ENCODE measurements at regions not wholly inside any gene's neighbourhood (a gene's known extent, or its start where the extent isn't known, plus 50 kb on each side); places are given as distances from the start of the nearest gene placed in this dataset.

DNA sequence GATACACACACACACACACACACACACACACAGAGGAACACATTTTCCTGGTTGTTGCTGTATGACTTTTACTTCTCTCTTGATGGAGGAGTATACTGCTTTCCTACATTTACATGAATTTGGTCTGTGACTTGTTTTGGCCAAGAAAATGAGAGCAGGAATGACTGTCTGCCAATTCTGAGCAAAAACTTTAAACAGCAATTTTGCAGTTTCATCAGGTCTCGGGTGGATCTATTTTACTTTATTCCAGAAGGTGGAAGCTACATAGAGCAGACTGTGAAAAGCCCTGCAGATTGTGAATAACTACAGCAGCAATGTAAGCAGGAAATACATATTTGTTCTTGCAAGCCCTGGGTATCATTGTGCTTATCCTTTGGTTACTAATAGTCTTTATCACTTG, 1350.0 kb upstream of the EPHA6 start:
- no peak overlapping the region for H3K27ac ChIP-seq
- TF ChIP-seq, protein P1, sequence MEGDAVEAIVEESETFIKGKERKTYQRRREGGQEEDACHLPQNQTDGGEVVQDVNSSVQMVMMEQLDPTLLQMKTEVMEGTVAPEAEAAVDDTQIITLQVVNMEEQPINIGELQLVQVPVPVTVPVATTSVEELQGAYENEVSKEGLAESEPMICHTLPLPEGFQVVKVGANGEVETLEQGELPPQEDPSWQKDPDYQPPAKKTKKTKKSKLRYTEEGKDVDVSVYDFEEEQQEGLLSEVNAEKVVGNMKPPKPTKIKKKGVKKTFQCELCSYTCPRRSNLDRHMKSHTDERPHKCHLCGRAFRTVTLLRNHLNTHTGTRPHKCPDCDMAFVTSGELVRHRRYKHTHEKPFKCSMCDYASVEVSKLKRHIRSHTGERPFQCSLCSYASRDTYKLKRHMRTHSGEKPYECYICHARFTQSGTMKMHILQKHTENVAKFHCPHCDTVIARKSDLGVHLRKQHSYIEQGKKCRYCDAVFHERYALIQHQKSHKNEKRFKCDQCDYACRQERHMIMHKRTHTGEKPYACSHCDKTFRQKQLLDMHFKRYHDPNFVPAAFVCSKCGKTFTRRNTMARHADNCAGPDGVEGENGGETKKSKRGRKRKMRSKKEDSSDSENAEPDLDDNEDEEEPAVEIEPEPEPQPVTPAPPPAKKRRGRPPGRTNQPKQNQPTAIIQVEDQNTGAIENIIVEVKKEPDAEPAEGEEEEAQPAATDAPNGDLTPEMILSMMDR (conservative IDR thresholded peaks at IDR 0.05): no peak
- no peak for TF ChIP-seq ZFX (IDR thresholded peaks at IDR 0.05)

DNA sequence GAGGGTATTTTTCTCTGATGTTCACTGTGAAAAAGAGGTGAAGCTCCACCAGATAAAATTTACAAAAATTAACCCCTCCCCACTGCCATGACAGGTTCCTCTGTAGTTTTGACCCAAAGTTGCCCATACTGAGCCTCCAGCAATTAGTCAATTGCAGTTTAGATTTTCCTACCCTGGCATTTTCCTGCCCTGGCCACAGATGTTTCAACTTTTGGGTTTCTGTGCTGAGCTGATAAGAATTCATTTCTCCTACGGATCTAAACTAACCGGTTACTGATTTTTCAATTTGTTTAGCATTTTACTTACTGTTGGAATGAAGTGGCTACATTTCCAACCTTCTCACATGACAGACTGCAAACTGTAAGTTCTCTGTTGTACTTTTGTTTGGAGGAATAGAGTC, 1346.1 kb upstream of the EPHA6 start:
- TF ChIP-seq ZFX (IDR thresholded peaks at IDR 0.05): no peak
- TF ChIP-seq, protein P1 (conservative IDR thresholded peaks at IDR 0.05): no peak
- no peak overlapping the region for H3K27ac ChIP-seq

DNA sequence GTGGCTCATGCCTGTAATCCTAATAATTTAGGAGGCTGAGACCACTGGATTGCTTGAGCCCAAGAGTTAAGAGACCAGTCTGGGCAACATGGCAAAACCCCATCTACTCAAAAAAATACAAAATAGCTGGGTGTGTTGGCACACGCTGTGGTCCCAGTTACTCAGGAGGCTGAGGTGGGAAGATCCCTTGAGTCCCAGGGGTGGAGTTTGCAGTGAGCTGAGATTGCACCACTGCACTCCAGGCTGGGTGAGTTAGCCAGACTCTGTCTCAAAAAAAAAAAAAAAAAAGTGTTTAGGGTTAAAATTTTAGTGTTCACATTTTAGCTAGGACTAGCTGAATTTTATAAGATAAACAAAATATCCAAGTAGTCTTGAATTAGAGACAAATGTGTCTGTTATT, 1340.1 kb upstream of the EPHA6 start:
- TF ChIP-seq, protein P1 (conservative IDR thresholded peaks at IDR 0.05): no peak
- no peak for TF ChIP-seq ZFX (IDR thresholded peaks at IDR 0.05)
- no peak overlapping the region for H3K27ac ChIP-seq

DNA sequence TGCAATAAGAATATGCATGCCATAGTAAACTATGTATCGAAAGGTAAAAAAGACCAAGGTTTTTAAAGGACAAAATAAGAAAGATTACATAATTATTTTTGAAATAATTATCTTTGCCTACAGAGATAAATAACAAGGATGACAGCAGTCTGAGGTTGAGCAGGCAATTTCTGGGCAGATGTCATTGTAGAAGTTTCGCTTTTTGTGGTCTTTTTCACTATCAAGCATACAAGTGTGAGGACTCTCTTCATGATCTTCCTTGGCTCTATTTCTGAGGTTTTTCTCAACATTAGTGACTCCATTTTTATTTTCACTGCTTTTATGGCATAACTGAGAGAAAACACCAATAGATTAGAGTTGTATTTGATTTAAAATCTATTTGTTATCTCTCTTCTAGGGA, 1337.9 kb upstream of the EPHA6 start:
- H3K27ac ChIP-seq: no peak overlapping the region
- TF ChIP-seq ZFX (IDR thresholded peaks at IDR 0.05): no peak
- TF ChIP-seq, protein P1 (conservative IDR thresholded peaks at IDR 0.05): no peak

DNA sequence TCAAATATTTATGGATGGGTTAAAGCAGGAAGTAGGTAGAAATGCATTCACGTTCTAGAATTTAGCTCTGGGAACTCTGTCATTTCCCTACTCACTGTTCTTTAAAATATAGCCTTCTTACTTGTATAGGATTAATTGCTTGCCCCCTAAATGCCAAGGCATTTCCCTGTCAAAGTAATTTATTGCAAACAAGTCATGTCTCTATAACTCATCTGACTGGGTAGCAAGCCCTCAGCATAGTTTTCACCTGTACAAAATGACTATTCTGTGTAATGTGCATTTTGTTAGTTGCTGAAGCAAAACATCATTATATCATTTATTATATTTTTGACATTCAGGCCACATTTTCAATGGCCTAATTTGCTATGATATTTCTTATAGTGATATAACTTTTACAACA, 1308.2 kb upstream of the EPHA6 start:
- H3K27ac ChIP-seq: no peak overlapping the region
- TF ChIP-seq, protein P1 (conservative IDR thresholded peaks at IDR 0.05): no peak
- TF ChIP-seq ZFX (IDR thresholded peaks at IDR 0.05): no peak

DNA sequence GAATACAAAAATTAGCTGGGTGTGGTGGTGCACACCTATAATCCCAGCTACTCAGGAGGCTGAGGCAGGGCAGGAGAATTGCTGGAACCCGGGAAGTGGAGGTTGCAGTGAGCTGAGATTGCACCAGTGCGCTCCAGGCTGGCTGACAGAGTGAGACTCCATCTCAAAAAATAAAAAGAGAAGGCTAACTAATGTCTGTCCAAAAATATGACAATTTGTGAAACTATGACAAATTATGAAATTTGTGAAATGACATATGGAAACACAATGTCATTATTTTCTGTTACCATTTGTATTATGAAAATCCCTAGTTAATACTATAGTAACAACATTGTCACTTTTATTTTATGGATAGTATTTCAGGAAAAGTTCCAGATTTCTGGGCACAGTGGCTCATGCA, 1306.3 kb upstream of the EPHA6 start:
- no peak for TF ChIP-seq ZFX (IDR thresholded peaks at IDR 0.05)
- TF ChIP-seq, protein P1 (conservative IDR thresholded peaks at IDR 0.05): no peak
- H3K27ac ChIP-seq: no peak overlapping the region

DNA sequence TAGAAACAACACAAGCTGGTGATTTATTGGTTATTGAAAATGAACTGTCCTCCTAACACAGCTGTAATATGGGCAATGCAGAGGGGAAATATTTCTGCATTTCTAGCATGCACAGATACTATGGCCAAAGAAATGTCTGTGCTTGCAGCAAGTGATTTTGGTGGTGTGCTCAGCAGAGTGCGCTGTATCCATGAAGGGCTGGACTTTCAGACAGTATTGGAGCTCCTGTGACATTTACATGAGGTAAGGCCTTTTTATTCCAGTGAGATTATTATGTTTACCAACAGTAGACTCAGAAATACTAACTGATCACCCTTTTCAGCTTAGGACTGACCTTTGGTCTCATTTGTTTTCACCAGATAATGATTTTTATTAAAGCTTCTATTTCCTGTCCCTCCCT, 1302.6 kb upstream of the EPHA6 start:
- no peak overlapping the region for H3K27ac ChIP-seq
- TF ChIP-seq ZFX (IDR thresholded peaks at IDR 0.05): no peak
- TF ChIP-seq, protein P1 (conservative IDR thresholded peaks at IDR 0.05): no peak; the same call in 1 of the 2 replicates

Measured in C4-2B (cell line).